ENCODE measurements at regions not wholly inside any gene's neighbourhood (a gene's known extent, or its start where the extent isn't known, plus 50 kb on each side); places are given as distances from the start of the nearest gene placed in this dataset.
"Not testable (repeated sequence)": the region's sequence is repeated elsewhere in the genome, so short reads cannot be mapped to it uniquely, and the experiment has no call there.

- no peak overlapping the region for H3K4me3 ChIP-seq (ENCODE audit: low read length)
- TF ChIP-seq, protein P1, sequence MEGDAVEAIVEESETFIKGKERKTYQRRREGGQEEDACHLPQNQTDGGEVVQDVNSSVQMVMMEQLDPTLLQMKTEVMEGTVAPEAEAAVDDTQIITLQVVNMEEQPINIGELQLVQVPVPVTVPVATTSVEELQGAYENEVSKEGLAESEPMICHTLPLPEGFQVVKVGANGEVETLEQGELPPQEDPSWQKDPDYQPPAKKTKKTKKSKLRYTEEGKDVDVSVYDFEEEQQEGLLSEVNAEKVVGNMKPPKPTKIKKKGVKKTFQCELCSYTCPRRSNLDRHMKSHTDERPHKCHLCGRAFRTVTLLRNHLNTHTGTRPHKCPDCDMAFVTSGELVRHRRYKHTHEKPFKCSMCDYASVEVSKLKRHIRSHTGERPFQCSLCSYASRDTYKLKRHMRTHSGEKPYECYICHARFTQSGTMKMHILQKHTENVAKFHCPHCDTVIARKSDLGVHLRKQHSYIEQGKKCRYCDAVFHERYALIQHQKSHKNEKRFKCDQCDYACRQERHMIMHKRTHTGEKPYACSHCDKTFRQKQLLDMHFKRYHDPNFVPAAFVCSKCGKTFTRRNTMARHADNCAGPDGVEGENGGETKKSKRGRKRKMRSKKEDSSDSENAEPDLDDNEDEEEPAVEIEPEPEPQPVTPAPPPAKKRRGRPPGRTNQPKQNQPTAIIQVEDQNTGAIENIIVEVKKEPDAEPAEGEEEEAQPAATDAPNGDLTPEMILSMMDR (conservative IDR thresholded peaks at IDR 0.05; ENCODE audit: low read length), result no peak
- DNase-seq (ENCODE audit: low read depth), result no peak
Measured at GRCh38 chr2:193377789-193378188, 1183.1 kb upstream of the TMEFF2 start.

- H3K4me3 ChIP-seq (ENCODE audit: low read length), result no peak overlapping the region
- DNase-seq (ENCODE audit: low read depth), result no peak
- TF ChIP-seq, protein P1 (conservative IDR thresholded peaks at IDR 0.05; ENCODE audit: low read length), result no peak
Measured at GRCh38 chr2:193373120-193373519, 1178.4 kb upstream of the TMEFF2 start.

GRCh38 chr2:193371200-193371599 is 1176.5 kb upstream of the TMEFF2 start:
- TF ChIP-seq, protein P1 (conservative IDR thresholded peaks at IDR 0.05; ENCODE audit: low read length), result no peak
- H3K4me3 ChIP-seq (ENCODE audit: low read length), result no peak overlapping the region
- no peak for DNase-seq (ENCODE audit: low read depth)

- TF ChIP-seq, protein P1 (conservative IDR thresholded peaks at IDR 0.05; ENCODE audit: low read length), result no peak
- DNase-seq (ENCODE audit: low read depth), result no peak
Measured at GRCh38 chr2:193368615-193369014, 1173.9 kb upstream of the TMEFF2 start.

DNA sequence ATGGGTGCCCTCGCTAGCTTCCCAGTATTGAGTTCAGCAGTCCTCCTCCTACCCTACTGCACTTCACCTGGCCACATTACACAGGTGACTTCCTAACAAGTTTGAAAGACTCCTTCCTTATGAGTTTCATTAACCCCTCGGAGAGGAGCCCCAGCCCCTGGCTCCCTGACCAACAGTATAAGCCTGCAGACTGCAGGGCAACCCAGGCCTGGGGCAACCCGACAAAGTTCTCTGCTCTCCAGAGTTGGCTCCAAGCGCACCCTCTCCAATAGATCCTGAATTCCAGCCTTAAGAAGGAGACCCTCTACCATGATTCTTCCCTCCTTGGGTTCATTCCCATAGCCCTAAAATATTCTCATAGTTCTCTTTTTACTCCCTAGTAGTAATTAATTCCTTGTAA is 1162.8 kb upstream of the TMEFF2 start:
- no peak overlapping the region for H3K4me3 ChIP-seq (ENCODE audit: low read length)
- TF ChIP-seq, protein P1 (conservative IDR thresholded peaks at IDR 0.05; ENCODE audit: low read length), result no peak
- no peak for DNase-seq (ENCODE audit: low read depth)

More at GRCh38 chr2:193368615-193369014, 1173.9 kb upstream of the TMEFF2 start:
- no peak overlapping the region for H3K4me3 ChIP-seq (ENCODE audit: low read length)

GRCh38 chr2:193352665-193353242 is 1158.0 kb upstream of the TMEFF2 start:
- not testable (repeated sequence) for DNase-seq (ENCODE audit: low read depth); H3K4me3 ChIP-seq (ENCODE audit: low read length)

DNA sequence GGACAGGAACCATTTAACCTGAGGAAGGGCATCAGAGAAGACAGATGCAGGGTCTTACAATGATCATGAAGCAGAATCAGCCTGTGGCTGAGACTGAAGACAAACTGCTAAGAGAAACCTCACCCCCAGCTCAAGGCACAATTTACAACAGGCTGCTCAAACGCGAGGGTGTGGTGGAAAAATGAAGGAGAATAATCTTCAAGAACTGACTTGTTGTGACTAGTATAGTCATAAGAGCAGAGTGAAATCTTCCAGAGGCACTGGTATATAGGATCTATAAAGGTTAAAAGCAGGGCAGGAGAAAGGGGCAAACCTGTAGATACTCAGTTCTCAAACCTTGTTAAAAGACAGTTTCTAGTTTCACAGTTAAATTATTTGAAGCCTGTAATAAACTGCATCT is 1155.8 kb upstream of the TMEFF2 start:
- TF ChIP-seq, protein P1 (conservative IDR thresholded peaks at IDR 0.05; ENCODE audit: low read length), result no peak
- DNase-seq (ENCODE audit: low read depth), result no peak
- H3K4me3 ChIP-seq (ENCODE audit: low read length), result no peak overlapping the region

DNA sequence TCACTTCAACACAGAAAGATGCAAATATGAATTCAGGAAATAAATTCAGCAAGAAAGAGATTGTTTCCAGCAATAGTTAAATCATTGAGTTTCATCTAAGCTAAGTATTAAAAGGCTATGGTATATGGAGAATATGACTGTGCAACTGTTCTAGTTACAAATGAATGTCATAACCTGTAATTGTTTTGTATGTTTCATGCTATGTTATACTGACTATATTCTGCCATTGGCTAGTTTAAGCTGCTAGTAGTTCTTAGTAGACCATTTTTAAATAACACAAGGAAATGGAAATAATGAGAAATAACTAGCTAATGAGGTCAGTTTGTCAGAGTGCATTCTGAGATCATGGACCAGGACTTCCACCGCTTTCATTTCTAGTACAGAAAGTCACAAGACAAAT is 1154.9 kb upstream of the TMEFF2 start:
- no peak overlapping the region for H3K4me3 ChIP-seq (ENCODE audit: low read length)
- no peak for DNase-seq (ENCODE audit: low read depth)
- TF ChIP-seq, protein P1 (conservative IDR thresholded peaks at IDR 0.05; ENCODE audit: low read length), result no peak
